ENCODE measurements at regions not wholly inside any gene's neighbourhood (a gene's known extent, or its start where the extent isn't known, plus 50 kb on each side); places are given as distances from the start of the nearest gene placed in this dataset.
A peak's percentile ranks its signal among the peaks of the same experiment; 100 is the strongest.

- TF ChIP-seq ZBTB34 (CRISPR knock-in tag; IDR thresholded peaks at IDR 0.05) (no peak), E2F3 (CRISPR knock-in tag; IDR thresholded peaks at IDR 0.05) (no peak), ETV5 (CRISPR knock-in tag; IDR thresholded peaks at IDR 0.05; ENCODE audit: low read depth) (no peak), ZNF184 (CRISPR knock-in tag; IDR thresholded peaks at IDR 0.05) (no peak)
Observed at GRCh38 chr11:134579724-134580609, 167.9 kb upstream of the B3GAT1 start (continued).

GRCh38 chr11:134578807-134579723 is 167.0 kb upstream of the B3GAT1 start:
- Histone ChIP-seq H3K36me3 (ENCODE audit: control insufficient read depth, insufficient read depth, low read length) (no peaks in the 10 kb centered on the region), H3K4me1 (replicated peaks in 1 of 2; ENCODE audit: control insufficient read depth in 2 of 2, insufficient read depth in 2 of 2, low read length in 2 of 2) (no peaks in the 10 kb centered on the region), H3K9ac (ENCODE audit: insufficient read depth in 1 of 2, low read depth in 2 of 2, low read length in 2 of 2) (no peak overlapping the region; a peak in 1 of 4 replicates), H3K4me3 (no peak overlapping the region), H3K27me3 (ENCODE audit: control insufficient read depth in 2 of 2, insufficient read depth in 2 of 2, low read length in 2 of 2) (peaks cover 8 to 63% of the 10 kb centered on the region in 2 experiments), H3K9me1 (ENCODE audit: control insufficient read depth, insufficient read depth, low read length) (no peaks in the 10 kb centered on the region), H3K9me3 (replicated peaks; ENCODE audit: control insufficient read depth, insufficient read depth, low read depth, low read length) (no peaks in the 10 kb centered on the region), H3K4me2 (ENCODE audit: insufficient read depth, low read length) (no peak overlapping the region), H4K20me1 (replicated peaks; ENCODE audit: control insufficient read depth, insufficient read depth, low read length) (no peaks in the 10 kb centered on the region), H2AFZ (ENCODE audit: low read depth, low read length) (no peak overlapping the region), H3K27ac (ENCODE audit: extremely low read depth, low read depth, low read length) (no peak overlapping the region), H3K79me2 (ENCODE audit: control insufficient read depth, insufficient read depth, low read length) (no peaks in the 10 kb centered on the region)
- WGBS (ENCODE audit: insufficient coverage, low coverage, missing lambda C conversion rate) = 13% methylated on average over 21 of the region's 22 CpGs
- ATAC-seq (peak; percentile 84), DNase-seq (ENCODE audit: extremely low read depth in 1 of 4, low spot score in 3 of 4) (peak in 2 of 4 experiments; percentile 28 to 29), FAIRE-seq (no peak)
- in situ Hi-C loops (cut with MboI) (no loop called here), intact Hi-C loops (cut with micrococcal nuclease) (no loop called here)
- CTCF ChIA-PET (ENCODE audit: low intra/inter-chr PET ratio) = no interaction called here
- POLR2A ChIA-PET = no interaction called here
- BruUV-seq (replicated peaks) = no TSS peak
- no peak for TF ChIP-seq ZBTB33 (CRISPR knock-in tag; IDR thresholded peaks at IDR 0.05)
- no peak for TF ChIP-seq ZSCAN32 (CRISPR knock-in tag; IDR thresholded peaks at IDR 0.05)
- 0 out of 2 replicates have a peak, but pooled peaks have one; percentile 41 for TF ChIP-seq DEAF1 (CRISPR knock-in tag; IDR thresholded peaks at IDR 0.05)
- no peak for TF ChIP-seq CCNT2 (IDR thresholded peaks at IDR 0.05; ENCODE audit: borderline replicate concordance, extremely low read depth, insufficient read length, low read depth, low read length)
- no peak for TF ChIP-seq NFXL1 (CRISPR knock-in tag; IDR thresholded peaks at IDR 0.05)
- peak; percentile 44 to 47 (median 44) for TF ChIP-seq CTCF (IDR thresholded peaks at IDR 0.05 in 2 of 3, conservative IDR thresholded peaks at IDR 0.05 in 1 of 3; ENCODE audit: insufficient read depth in 2 of 3, low read depth in 1 of 3, low read length in 3 of 3)
